ENCODE measurements at regions not wholly inside any gene's neighbourhood (a gene's known extent, or its start where the extent isn't known, plus 50 kb on each side); places are given as distances from the start of the nearest gene placed in this dataset.

DNA sequence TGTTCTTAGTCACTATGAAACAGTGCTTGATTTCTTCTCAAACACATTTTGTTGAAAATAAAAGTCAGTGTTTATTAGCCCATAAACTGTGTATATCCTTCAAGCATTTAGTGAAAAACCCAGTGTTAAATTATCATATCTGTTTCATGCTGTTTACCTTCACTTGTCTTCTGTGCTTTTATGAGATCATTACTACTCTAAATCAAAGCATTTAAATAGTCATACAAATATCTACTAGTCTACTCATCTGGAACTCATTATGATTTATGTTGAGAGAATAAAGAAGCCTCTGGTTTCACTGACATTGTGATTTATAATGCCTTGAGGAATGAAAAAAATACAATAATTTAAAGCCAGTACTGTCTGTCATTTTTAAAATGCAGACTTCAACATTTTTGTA, 366.5 kb downstream of the SLCO4C1 start:
- no peak for DNase-seq

DNA sequence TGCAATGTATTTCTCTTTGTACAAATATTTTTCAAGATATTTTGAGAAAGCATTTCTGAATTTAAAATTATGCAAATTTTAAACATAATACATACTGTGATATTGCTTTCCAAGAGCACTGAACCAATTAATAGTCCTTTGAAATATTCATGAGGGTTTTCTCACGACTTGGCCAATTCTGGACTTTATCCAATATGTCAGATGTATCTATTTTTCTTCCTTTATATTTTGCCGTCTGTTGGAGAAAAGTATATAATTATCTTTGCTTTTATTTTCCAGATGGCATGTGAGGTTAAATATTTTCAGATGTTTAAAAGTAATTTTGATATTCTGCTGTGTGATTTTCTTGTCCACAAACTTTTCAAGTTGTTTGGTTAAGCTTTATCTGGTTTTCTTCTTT, 378.9 kb downstream of the SLCO4C1 start:
- DNase-seq = no peak

DNA sequence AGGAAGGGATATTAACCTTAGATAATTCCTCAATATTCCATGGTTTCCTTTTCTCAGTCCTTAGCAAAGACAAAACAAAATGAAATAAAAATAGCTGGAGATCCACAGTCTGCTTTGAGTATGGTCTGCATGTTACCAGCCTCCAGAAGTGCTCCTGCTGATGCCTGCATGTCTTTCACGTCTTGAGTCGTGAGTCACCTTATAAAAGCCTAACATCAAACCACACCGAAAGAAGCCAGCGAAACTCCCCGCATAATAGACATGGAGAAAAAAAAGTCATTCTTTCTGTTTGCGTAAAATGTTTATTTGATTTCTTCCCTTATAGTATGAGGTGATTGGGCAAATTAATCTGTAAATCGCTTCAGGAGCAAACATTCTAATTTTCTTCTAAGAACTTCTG, 380.5 kb downstream of the SLCO4C1 start:
- DNase-seq = no peak

DNA sequence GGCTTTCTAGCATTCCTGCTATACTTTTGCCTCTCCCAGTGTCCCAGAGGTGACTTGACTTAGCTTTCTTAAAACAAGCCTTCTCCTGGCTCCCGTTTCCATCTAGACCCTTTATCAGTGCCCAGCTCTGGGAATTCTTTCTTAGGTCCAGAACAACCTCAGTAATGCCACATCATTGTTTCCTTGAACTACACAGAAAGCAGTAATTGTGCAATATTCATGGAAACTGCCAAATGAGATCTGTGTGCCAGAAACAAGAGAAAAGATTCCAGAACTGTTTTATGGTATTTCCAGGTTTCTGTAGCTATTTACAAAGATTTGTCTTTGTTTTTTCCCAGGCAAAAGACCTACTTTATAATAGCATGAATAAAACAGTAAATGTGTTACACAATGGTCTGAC, 391.3 kb downstream of the SLCO4C1 start:
- DNase-seq = no peak

DNA sequence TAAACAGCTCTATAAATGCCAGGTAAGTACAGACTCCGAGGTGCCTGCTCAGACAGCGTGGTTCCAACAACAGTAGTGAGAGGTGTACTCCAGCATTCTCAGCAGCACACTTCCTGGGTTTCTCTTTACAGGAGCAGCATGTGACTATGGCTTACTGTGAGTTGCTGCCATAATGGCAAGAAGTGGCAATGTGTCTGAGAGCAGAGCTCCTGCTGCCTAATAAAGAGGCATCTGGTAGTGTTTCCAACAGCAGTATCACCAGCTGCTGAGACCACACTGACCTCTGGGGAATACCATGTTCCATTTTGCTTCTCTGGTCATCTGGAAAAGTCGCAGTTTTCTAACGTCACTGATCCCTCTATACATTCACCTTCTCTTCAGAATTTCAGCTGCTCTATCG, 398.2 kb downstream of the SLCO4C1 start:
- peak; percentile 43 to 45 for DNase-seq

DNA sequence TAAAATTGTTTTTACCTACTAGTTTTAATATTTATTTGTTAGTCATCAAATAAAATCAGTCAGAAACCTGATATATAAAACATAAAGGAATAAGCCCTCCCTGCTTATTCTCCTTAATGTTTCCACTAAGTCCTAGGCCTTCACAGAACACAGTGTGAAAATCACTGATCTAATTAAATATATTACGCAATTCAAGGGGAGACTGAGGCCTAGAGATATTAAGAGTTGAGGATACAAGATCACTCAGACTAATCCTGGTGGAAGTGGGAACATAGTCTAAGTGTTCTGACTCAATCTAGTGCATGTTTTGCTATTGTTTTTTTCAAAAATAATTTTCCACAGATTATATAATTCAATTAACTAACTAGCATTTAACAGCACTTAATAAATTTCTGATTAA, 401.1 kb downstream of the SLCO4C1 start:
- DNase-seq = no peak

DNA sequence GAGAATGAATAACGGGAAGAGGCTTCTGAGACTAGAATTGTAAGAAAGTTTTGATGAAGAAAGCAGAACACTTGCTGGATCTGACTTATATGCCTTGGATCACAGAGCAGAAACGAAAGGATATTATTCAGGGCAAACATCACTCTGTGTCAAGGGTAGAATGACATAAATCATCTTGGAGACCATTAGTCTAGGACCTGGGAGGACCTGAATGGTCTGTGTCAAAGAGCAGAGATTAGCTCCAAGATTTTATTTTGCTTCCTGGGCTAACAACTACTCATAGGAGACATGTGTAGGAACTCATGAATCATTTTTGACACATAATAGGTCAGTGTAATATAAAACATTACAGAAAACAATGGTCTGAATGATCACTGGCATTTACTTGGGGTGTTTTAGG, 417.9 kb downstream of the SLCO4C1 start:
- DNase-seq = no peak

DNA sequence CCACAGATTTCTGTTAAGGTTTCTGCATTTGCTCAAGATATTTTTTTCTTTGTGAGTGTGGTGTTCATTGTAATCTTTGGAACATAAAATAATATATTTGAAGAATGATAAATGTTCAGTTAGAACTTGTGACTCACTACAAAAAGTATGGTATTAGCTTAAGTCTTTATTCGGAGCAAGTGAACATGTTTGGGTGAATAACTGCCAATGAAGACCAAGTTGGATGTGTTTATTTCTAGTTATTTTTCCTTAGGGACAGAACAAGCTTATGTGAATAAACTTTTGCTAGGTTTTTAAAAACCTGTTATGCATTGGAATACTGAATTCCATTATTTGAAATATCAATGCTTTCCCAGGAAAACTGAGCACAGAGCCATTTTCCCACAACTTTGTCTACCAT, 418.6 kb downstream of the SLCO4C1 start:
- no peak for DNase-seq

DNA sequence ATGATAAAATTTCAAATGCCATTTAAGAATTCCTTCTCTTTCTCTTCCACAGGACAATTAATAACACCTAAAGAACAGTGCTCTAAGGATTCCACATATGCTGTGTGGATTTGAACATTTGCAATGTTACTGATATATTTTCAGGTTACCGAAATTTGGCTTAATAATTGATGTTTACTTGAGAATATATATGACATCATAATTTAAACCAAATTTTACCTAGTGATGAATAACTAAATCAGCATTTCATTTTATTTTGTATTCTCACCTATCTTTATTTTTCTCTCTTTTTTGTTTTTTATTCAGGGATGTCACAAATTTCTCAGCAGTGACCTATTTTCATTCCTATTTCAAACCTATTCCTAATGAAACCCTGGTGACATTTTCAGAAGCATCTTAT, 429.6 kb downstream of the SLCO4C1 start:
- no peak for DNase-seq

DNA sequence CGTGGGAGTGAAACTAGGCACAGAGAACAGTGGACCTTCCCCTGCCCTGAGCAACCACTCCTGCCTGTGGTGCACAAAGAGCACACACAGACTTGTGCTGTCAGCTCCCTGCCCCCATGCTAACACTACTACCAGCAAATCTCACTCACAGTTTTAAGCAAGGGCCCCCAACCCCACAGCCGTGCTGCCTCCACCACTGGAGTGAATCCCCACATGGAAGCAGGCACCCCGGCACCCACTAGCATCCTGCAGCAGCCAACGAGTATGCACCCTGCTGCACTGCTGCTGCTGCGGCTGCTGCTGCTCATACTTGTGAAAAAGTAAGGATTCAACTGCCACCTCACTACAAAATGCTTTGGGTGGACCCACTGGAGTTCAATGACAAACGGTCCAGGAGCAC, 435.5 kb downstream of the SLCO4C1 start:
- DNase-seq = no peak

DNA sequence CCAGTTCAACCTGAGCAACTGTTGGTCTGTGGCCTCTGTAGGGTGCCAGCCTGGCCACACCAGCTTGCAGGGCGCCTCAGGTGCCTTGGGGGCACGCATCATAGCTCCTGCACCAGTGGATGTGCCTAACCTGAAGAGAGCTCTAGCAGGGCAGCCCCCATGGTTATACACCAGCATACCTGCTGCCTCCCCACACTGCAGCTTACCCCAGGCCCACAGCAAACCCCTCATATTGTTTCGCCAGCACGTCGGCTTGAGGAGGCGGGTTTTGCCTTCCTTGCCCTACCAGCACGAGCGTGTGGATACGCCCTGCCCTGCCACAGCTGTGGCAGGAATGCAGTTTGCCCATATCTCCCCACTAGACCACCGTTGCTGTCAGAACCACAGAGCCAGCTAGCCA, 435.9 kb downstream of the SLCO4C1 start:
- DNase-seq = no peak

DNA sequence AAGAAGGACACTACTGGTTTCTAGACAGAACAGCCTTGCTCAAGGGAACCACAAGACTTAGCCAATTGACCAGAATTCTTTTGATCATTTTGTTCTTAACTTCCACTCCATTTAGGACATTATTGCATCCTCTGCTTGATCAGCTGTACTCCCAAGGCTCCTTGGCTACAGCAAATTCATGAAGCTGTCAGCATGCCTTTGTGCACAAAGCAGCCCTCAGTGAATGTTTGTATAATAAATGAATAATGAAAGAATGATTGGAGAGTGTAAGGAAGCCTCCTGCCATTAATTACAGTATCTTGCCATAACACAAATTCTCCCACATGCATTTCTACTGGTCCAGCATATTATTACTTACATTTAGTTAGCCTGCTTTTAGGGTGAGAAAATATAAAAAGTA, 449.6 kb downstream of the SLCO4C1 start:
- no peak for DNase-seq

DNA sequence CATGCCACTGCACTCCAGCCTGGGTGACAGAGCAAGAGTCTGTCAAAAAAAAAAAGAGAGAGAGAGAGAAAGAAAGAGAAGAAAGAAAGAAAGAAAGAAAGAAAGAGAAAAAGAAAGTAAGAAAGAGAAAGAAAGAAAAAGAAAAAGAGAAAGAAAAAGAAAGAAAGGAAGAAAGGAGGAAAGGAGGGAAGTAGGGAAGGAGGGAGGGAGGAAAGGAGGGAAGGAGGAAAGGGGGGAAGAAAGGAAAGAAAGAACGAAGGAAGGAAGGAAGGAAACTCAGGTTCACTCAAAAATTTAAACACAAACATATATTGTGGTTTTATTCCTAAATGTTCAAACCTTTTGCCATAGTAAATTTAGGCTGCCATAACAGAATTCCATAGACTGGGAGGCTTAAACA, 453.0 kb downstream of the SLCO4C1 start:
- DNase-seq = no peak

DNA sequence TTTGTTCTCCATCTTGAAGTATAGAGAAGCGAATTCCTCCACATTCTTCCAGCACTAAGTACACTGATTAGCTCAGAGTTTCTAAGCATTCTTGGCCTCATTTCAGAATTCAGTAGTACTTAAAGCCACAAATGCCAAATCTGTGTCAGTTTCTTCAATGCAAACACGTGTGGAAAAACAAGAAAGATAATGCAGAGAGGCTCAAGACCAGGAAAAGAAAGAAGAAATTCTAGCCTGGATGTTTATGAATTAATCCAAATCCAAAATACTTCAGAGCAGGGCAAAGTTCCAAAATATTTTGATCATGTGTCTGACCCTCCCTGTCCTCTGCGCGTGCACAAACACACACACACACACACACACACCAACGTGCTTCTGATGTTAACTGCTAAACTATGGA, 457.6 kb downstream of the SLCO4C1 start:
- no peak for DNase-seq

DNA sequence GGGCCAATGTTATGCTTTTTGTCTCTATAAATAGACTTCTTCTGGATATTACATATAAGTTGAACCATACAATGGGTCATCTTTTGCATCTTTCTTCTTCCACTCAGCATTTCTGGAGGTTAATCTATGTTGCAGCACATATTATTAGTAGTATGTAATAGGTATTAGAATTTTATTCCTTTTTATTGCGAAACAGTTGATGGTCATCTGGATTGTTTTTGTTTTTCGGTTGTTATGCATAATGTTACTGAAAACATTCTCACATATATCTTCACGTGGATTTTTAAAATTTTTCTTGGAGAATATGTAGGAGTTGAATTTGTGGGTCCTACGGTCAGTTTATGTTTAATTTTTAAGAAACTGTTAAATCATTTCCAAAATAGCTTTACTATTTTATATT, 466.8 kb downstream of the SLCO4C1 start:
- no peak for DNase-seq

DNA sequence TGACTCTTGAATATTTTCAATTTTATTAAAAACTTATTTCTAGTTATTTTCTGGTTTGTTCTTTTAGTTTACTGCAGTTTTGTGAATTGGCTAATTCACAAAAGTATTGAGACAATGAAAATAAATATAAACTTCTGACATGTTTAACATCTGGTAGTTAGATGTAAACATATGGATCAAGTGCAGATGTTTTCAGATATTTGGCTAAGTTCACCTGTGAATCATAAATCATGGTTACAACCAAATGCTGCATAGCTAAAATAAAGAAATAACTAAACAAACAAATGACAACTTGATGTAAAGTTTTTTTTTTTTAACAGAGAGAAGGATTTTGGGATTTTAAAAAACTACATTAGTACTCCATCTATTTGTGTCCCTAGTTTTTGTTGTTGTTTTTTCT, 484.6 kb downstream of the SLCO4C1 start:
- DNase-seq = no peak

DNA sequence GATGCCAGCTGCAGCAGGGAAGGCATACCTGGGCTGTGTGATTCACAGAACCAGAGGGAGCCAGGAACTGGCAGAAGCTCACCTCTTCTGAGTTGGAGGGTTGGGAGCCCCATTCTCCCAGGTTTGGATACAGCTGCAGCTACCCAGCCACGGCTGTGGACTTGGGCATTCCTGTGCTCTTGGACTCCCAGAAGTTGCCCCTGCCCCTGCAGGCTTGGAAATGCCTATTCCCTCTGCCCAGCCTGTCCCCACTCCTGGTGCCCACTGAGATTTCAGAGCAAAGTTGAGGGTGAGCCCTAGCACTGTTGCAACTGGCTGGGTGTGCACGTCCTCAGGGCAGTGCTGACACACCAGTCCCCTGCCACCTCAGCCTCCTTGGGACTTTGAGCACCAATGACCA, 489.7 kb downstream of the SLCO4C1 start:
- no peak for DNase-seq

DNA sequence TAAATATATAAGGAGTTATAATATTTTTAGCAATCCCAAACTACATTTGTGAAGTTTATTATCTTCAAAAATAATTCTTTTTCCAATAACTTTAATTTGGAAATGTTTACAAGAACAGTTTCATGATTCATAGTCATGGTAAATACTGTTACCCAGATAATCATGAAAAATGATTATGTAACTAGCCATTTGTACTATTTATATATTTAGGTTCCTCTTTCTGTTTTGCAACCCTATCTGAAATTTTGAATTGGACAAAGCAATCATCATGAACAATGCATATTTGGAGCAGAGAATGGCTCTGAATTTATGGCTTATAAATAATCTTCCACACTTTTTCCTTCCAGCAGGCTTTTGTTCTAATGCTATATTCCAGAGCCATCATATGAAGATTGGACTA, 499.7 kb downstream of the SLCO4C1 start:
- no peak for DNase-seq

DNA sequence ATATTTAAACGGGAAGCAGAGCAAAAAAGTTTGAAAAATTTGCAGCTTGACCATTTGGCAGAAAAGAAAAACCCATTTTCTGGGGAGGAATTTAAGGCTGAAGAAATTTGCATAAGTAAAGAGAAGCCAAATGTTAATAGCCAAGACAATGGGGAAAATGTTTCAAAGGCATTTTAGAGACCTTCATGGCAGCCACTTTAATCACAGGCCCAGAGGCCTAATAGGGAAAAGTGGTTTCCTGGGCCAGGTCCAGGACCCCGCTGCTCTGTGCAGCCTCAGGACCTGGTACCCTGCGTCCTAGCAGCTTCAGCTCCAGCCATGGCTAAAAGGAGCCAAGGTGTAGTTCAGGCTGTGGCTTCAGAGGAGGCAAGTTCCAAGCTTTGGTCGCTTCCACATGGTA, 507.3 kb downstream of the SLCO4C1 start:
- DNase-seq = no peak

DNA sequence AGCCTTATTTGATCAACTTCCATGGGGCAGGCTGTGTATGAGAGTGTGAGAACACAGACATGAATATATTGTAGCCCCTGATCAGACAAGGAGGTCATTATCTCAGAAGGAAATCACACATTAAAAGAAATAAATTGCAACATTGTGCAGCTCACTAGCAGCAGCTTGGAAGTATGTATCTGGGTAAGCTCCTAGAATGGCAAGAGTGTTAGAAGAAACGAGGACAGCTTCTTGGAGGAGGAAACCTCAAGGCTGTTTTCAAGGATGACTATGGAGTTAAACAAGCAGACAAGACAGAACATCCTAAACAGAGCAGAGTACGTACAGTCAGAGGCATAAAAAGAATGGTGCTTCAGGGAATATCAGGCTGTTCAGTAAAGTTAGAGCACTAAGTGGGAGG, 511.0 kb downstream of the SLCO4C1 start:
- no peak for DNase-seq

DNA sequence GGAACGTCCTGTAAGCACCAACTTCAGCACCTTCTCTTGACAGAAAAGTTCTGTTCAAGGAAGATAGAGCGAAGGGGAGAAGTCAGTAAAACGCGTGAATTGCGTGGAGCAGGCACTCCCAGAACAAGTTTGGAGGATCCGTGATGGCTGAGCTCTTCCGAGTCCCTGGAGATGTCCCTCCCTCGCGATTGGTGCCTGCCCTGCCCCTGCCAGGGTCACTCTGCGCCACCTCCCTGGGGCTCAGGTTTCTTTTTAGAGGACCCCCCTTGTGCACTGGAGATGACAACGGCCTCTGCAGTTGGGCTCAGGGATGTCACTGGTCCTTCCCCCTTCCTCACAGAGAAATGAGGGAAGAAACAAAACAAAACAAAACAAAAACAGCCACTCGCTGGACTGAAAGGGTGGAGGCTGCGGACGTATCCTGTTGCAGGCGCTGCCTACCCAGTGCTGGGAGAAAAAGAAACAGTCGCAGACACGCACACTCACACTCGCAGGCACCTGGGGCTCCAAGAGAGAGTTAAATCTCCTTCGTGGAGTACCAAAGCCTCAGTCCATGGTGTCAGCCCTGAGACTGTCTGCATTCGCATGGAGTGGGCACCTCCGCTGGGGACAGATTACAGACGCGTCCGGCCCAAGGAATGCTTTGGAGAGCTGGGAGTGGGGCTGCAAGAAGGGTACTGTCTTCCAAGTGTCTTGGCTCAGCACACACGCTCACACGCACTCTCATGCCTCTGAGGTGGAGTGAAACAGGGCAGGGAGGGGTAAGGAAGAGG, 512.7 kb downstream of the SLCO4C1 start:
- DNase-seq = peak in 1 of 2 experiments; percentile 1

DNA sequence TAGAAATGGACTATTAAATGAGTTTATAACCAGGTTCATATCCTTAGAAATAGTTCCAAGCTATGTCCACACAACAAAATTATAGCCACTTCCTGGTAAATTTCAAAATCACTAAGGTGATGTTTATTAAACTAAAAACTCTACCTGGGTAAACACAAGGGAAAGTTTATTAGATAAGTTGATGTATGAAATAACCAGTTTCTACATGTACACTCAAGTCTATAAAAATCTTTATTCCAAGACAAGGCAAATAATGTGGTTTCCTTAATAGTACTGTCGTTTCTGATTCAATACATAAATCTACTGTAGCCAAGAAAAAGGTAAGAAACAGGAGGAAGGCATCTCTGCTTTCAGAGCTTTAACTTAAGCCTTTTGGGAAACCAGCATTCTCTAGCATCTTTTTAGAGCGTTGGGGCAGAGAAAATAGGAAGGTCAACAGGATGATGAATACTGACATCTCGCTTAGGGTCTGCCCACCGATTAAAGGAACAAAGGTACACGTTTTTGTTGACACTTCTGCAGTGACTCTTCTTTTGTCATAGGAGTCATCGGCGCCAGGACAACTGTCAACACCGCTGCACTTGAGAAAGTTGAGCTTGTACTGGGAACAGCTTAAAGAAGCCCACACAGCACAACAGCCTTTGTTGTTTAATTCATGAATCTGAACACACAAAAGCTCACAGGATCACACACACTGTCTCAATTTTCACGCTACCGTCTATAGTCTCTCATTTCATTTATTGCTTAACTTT, 513.6 kb downstream of the SLCO4C1 start:
- no peak for DNase-seq

DNA sequence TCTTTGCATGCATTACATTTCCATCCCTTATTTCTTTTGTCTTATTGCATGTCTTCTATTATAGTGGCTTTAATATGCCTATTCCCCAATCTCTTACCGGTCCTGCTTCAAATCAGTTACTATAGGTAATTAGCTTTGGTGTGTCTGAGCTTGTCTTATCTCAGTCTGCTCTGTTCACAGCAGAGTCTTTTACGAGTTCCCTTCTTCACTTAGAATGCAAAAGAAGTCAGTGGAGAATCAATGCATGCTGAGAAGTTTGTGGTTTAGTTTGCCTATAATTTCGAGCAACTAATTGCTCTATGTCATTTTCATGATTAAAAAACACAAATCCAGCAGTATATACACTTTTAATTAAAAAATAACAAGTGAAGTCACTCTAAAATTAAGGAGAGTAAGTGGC, 545.0 kb downstream of the SLCO4C1 start:
- DNase-seq = no peak

DNA sequence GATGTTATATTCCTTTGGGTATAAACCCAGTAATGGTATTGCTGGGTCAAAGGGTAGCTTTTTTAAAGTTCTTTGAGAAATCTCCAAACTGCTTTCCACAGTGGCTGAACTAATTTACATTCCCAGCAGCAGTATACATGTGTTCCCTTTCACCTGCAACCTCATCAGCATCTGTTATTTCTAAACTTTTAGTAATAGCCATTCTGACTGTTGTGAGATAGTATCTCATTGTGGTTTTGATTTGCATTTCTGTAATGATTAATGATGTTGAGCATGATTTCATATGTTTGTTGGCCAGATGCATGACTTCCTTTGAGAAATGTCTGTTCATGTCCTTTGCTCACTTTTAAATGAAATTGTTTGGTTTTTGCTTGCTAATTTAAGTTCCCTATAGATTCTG, 553.1 kb downstream of the SLCO4C1 start:
- peak; percentile 26 to 30 for DNase-seq

DNA sequence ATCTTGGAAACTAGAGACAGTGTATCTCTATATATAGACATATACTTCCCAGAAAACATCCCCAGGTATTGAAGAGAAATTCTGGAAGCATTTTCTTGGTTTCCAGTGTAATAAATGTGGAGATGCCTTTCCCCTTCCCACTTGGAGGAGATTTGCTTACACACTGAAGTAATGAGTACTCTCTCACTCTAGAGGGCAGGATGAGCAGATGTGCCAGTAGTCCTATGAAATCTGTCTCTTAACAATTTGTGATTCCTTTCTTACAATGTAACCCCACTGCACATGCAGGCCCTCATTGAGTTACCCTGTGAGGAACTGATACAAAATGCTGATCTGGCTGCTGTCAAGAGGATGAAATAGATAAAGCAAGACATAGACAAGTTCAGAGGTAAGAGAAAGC, 567.2 kb downstream of the SLCO4C1 start:
- DNase-seq = no peak

Data from NCI-H526 (cell line).